ENCODE measurements at regions not wholly inside any gene's neighbourhood (a gene's known extent, or its start where the extent isn't known, plus 50 kb on each side); places are given as distances from the start of the nearest gene placed in this dataset.

- H3K4me3 ChIP-seq (replicated peaks in 1 of 3; ENCODE audit: insufficient read depth in 1 of 3, low read depth in 2 of 3, low read length in 3 of 3), result no peak overlapping the region
- H2AFZ ChIP-seq (ENCODE audit: low read length), result no peak overlapping the region
- H3K4me2 ChIP-seq (ENCODE audit: low read depth, low read length), result no peak overlapping the region
- H3K36me3 ChIP-seq (replicated peaks in 1 of 2; ENCODE audit: control insufficient read depth in 1 of 2, insufficient read depth in 2 of 2, low read length in 2 of 2), result no peaks in the 10 kb centered on the region
- intact Hi-C loops (cut with micrococcal nuclease; ENCODE audit: unreplicated experiment), result no loop called here
- DNase-seq (ENCODE audit: low spot score) (no peak), ATAC-seq (no peak), FAIRE-seq (no peak)
- 6% methylated on average over 3 of the region's 3 CpGs for WGBS (ENCODE audit: low lambda C conversion rate)
- H4K20me1 ChIP-seq (ENCODE audit: insufficient read depth, low read length), result no peaks in the 10 kb centered on the region
- BruUV-seq (replicated peaks), result no TSS peak
- POLR2A ChIA-PET, result no interaction called here
- H3K27me3 ChIP-seq (ENCODE audit: control insufficient read depth in 1 of 2, insufficient read depth in 2 of 2, low read length in 2 of 2), result no peaks in the 10 kb centered on the region
- peaks cover 9% of the 10 kb centered on the region; the same call in 1 of the 2 replicates for H3K9me3 ChIP-seq (ENCODE audit: low read length)
- in situ Hi-C loops (cut with HindIII; ENCODE audit: extremely low pct_ligation_motif_present, low pct_unique_long_range_greater_than_20kb), result no loop called here
- TF ChIP-seq HMG20B (CRISPR knock-in tag; conservative IDR thresholded peaks at IDR 0.05), result no peak
- TF ChIP-seq MYPOP (CRISPR knock-in tag; IDR thresholded peaks at IDR 0.05), result no peak
- no peak for TF ChIP-seq FOXO4 (CRISPR knock-in tag; conservative IDR thresholded peaks at IDR 0.05)
- no peak for TF ChIP-seq ZNF552 (CRISPR knock-in tag; IDR thresholded peaks at IDR 0.05; ENCODE audit: borderline replicate concordance)
- no peak for TF ChIP-seq KLF6 (CRISPR knock-in tag; IDR thresholded peaks at IDR 0.05)
- TF ChIP-seq HMG20A (CRISPR knock-in tag; IDR thresholded peaks at IDR 0.05; ENCODE audit: borderline replicate concordance), result no peak
- TF ChIP-seq MED13 (CRISPR knock-in tag; IDR thresholded peaks at IDR 0.05), result no peak
- no peak for TF ChIP-seq AHR (CRISPR knock-in tag; IDR thresholded peaks at IDR 0.05)
- no peak for TF ChIP-seq HINFP (CRISPR knock-in tag; IDR thresholded peaks at IDR 0.05; ENCODE audit: low read depth)
- TF ChIP-seq SP1 (IDR thresholded peaks at IDR 0.05), result no peak
- no peak for TF ChIP-seq SP1 (CRISPR knock-in tag; IDR thresholded peaks at IDR 0.05)
- no peak for TF ChIP-seq ZIK1 (CRISPR knock-in tag; IDR thresholded peaks at IDR 0.05; ENCODE audit: borderline replicate concordance, low read depth)
- TF ChIP-seq ZMAT5 (CRISPR knock-in tag; IDR thresholded peaks at IDR 0.05; ENCODE audit: borderline replicate concordance, low read depth), result no peak
- no peak for TF ChIP-seq ZNF674 (CRISPR knock-in tag; IDR thresholded peaks at IDR 0.05; ENCODE audit: low read depth)
- TF ChIP-seq KDM5B (CRISPR knock-in tag; IDR thresholded peaks at IDR 0.05; ENCODE audit: borderline replicate concordance), result no peak
- no peak for TF ChIP-seq ZNF280B (CRISPR knock-in tag; IDR thresholded peaks at IDR 0.05; ENCODE audit: borderline replicate concordance)
- H3K9ac ChIP-seq (ENCODE audit: insufficient read depth, low read depth, low read length), result no peak overlapping the region
- H3K27ac ChIP-seq (ENCODE audit: extremely low read length, insufficient read depth, low read length), result no peak overlapping the region
- no peaks in the 10 kb centered on the region for H3K79me2 ChIP-seq (ENCODE audit: insufficient read depth, low read length)
- CTCF ChIA-PET (ENCODE audit: low intra/inter-chr PET ratio, low total read pairs), result no interaction called here
- H3K4me1 ChIP-seq (ENCODE audit: insufficient read depth, low read length), result no peaks in the 10 kb centered on the region
Observed at GRCh38 chr4:57926311-57926710, 816.1 kb upstream of the IGFBP7 start.

Measured in HepG2 (cell line).